HCEC 1CT (cell line): ENCODE measurements at regions not wholly inside any gene's neighbourhood (a gene's known extent, or its start where the extent isn't known, plus 50 kb on each side); places are given as distances from the start of the nearest gene placed in this dataset.
"Not testable (repeated sequence)": the region's sequence is repeated elsewhere in the genome, so short reads cannot be mapped to it uniquely, and the experiment has no call there.

Experiments used
- DNase-seq: peaks from one replicate; pipeline ENCODE4 v3.0.0-alpha.2; 2017

GRCh38 chr2:53356291-53356905 is 411.2 kb upstream of the CHAC2 start:
- no peak for DNase-seq

GRCh38 chr2:53353135-53354114 is 414.2 kb upstream of the CHAC2 start:
- peak; percentile 87 for DNase-seq

- no peak for DNase-seq
Measured at GRCh38 chr2:53347269-53347668, 420.3 kb upstream of the CHAC2 start.

- DNase-seq = no peak
Measured at GRCh38 chr2:53342248-53342647, 425.4 kb upstream of the CHAC2 start.

- DNase-seq = no peak
Measured at GRCh38 chr2:53334610-53335009, 433.0 kb upstream of the CHAC2 start.

- DNase-seq = no peak
Measured at GRCh38 chr2:53331667-53332066, 435.9 kb upstream of the CHAC2 start.

- peak; percentile 39 for DNase-seq
Measured at GRCh38 chr2:53317861-53318260, 449.7 kb upstream of the CHAC2 start.

GRCh38 chr2:53315149-53315548 is 452.5 kb upstream of the CHAC2 start:
- peak; percentile 25 for DNase-seq

GRCh38 chr2:53314718-53315117 is 452.9 kb upstream of the CHAC2 start:
- no peak for DNase-seq

- DNase-seq = not testable (repeated sequence)
Measured at GRCh38 chr2:53313644-53314043, 454.0 kb upstream of the CHAC2 start.

- no peak for DNase-seq
Measured at GRCh38 chr2:53312721-53313120, 454.9 kb upstream of the CHAC2 start.

- no peak for DNase-seq
Measured at GRCh38 chr2:53312181-53312580, 455.4 kb upstream of the CHAC2 start.

GRCh38 chr2:53303012-53303578 is 464.5 kb upstream of the CHAC2 start:
- DNase-seq = no peak

GRCh38 chr2:53302455-53302854 is 465.1 kb upstream of the CHAC2 start:
- DNase-seq = no peak

- no peak for DNase-seq
Measured at GRCh38 chr2:53289309-53290006, 478.1 kb upstream of the CHAC2 start.

- peak; percentile 52 for DNase-seq
Measured at GRCh38 chr2:53286345-53286744, 481.3 kb upstream of the CHAC2 start.

GRCh38 chr2:53275743-53276142 is 491.9 kb upstream of the CHAC2 start:
- peak; percentile 25 for DNase-seq

- no peak for DNase-seq
Measured at GRCh38 chr2:53268626-53269025, 499.0 kb upstream of the CHAC2 start.

- no peak for DNase-seq
Measured at GRCh38 chr2:53268086-53268485, 499.5 kb upstream of the CHAC2 start.

- no peak for DNase-seq
Measured at GRCh38 chr2:53265544-53266299, 501.9 kb upstream of the CHAC2 start.

- no peak for DNase-seq
Measured at GRCh38 chr2:53260568-53260967, 507.0 kb upstream of the CHAC2 start.

GRCh38 chr2:53259395-53260009 is 508.1 kb upstream of the CHAC2 start:
- no peak for DNase-seq
